ENCODE measurements at regions not wholly inside any gene's neighbourhood (a gene's known extent, or its start where the extent isn't known, plus 50 kb on each side); places are given as distances from the start of the nearest gene placed in this dataset.

DNA sequence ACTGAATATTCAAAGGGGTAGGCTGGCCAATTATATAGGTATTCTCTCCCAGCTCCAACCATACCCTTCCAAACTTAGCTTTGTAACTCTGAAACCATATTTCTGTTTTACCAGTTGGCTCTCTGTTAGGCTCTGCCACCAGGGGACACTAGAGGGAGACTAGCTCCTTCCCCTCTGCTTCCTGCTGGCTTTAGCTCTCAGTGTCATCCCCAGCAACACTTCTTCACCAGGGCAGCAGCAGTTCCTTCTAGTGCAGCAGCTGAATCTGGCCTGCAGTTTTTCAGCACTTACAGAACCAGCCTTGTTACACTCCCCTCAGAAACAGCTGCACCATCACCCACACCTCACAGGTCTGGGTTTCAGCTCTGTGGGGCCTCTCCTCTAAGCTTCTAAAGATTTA is 51.0 kb upstream of the DOCK9 start:
- TF ChIP-seq, protein P1, sequence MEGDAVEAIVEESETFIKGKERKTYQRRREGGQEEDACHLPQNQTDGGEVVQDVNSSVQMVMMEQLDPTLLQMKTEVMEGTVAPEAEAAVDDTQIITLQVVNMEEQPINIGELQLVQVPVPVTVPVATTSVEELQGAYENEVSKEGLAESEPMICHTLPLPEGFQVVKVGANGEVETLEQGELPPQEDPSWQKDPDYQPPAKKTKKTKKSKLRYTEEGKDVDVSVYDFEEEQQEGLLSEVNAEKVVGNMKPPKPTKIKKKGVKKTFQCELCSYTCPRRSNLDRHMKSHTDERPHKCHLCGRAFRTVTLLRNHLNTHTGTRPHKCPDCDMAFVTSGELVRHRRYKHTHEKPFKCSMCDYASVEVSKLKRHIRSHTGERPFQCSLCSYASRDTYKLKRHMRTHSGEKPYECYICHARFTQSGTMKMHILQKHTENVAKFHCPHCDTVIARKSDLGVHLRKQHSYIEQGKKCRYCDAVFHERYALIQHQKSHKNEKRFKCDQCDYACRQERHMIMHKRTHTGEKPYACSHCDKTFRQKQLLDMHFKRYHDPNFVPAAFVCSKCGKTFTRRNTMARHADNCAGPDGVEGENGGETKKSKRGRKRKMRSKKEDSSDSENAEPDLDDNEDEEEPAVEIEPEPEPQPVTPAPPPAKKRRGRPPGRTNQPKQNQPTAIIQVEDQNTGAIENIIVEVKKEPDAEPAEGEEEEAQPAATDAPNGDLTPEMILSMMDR (conservative IDR thresholded peaks at IDR 0.05 in 1 of 2, IDR thresholded peaks at IDR 0.05 in 1 of 2; ENCODE audit: low read depth in 1 of 2, low read length in 2 of 2) = no peak
- TF ChIP-seq EZH2 (IDR thresholded peaks at IDR 0.05; ENCODE audit: low read length, missing control alignments) = no peak

Data from fibroblast of lung (primary cell).